ENCODE measurements at regions not wholly inside any gene's neighbourhood (a gene's known extent, or its start where the extent isn't known, plus 50 kb on each side); places are given as distances from the start of the nearest gene placed in this dataset.
"Not testable (repeated sequence)": the region's sequence is repeated elsewhere in the genome, so short reads cannot be mapped to it uniquely, and the experiment has no call there.

- no peaks in the 10 kb centered on the region for H3K27me3 Mint-ChIP-seq (ENCODE audit: low read depth)
- DNase-seq (ENCODE audit: low spot score in 2 of 2, unreplicated experiment in 2 of 2) = no peak
- H3K27ac Mint-ChIP-seq = no peak overlapping the region
- H3K4me3 Mint-ChIP-seq = no peak overlapping the region
- peaks cover 22% of the 10 kb centered on the region for H3K4me1 Mint-ChIP-seq
- no peaks in the 10 kb centered on the region for H3K36me3 Mint-ChIP-seq
- TF ChIP-seq CTCF (IDR thresholded peaks at IDR 0.05; ENCODE audit: unreplicated experiment) = no peak
- peaks cover 11% of the 10 kb centered on the region for H3K9me3 Mint-ChIP-seq
These were observed 1400.1 kb downstream of the CDH8 start for GRCh38 chr16:60636117-60636516.

- Mint-ChIP-seq H3K4me3 (no peak overlapping the region), H3K27ac (no peak overlapping the region), H3K9me3 (peaks cover 14% of the 10 kb centered on the region), H3K27me3 (ENCODE audit: low read depth) (no peaks in the 10 kb centered on the region), H3K36me3 (no peaks in the 10 kb centered on the region), H3K4me1 (peaks cover 21% of the 10 kb centered on the region)
- DNase-seq (ENCODE audit: low spot score in 2 of 2, unreplicated experiment in 2 of 2) = no peak
- TF ChIP-seq CTCF (IDR thresholded peaks at IDR 0.05; ENCODE audit: unreplicated experiment) = no peak
These were observed 1400.7 kb downstream of the CDH8 start for GRCh38 chr16:60635548-60635947.

GRCh38 chr16:60611844-60612243 is 1424.4 kb downstream of the CDH8 start:
- DNase-seq (ENCODE audit: low spot score in 2 of 2, unreplicated experiment in 2 of 2) = no peak
- H3K4me3 Mint-ChIP-seq = no peak overlapping the region
- H3K27me3 Mint-ChIP-seq (ENCODE audit: low read depth) = no peaks in the 10 kb centered on the region
- no peaks in the 10 kb centered on the region for H3K4me1 Mint-ChIP-seq
- TF ChIP-seq CTCF (IDR thresholded peaks at IDR 0.05; ENCODE audit: unreplicated experiment) = no peak
- no peaks in the 10 kb centered on the region for H3K9me3 Mint-ChIP-seq
- no peak overlapping the region for H3K27ac Mint-ChIP-seq
- H3K36me3 Mint-ChIP-seq = no peaks in the 10 kb centered on the region

GRCh38 chr16:60608971-60609370 is 1427.3 kb downstream of the CDH8 start:
- TF ChIP-seq CTCF (IDR thresholded peaks at IDR 0.05; ENCODE audit: unreplicated experiment) = no peak
- Mint-ChIP-seq H3K27ac (no peak overlapping the region), H3K9me3 (no peaks in the 10 kb centered on the region), H3K36me3 (no peaks in the 10 kb centered on the region), H3K4me1 (no peaks in the 10 kb centered on the region), H3K4me3 (no peak overlapping the region), H3K27me3 (ENCODE audit: low read depth) (no peaks in the 10 kb centered on the region)
- no peak for DNase-seq (ENCODE audit: low spot score in 2 of 2, unreplicated experiment in 2 of 2)

- H3K4me1 Mint-ChIP-seq; DNase-seq (ENCODE audit: low spot score in 2 of 2, unreplicated experiment in 2 of 2); H3K27ac Mint-ChIP-seq; H3K36me3 Mint-ChIP-seq; H3K4me3 Mint-ChIP-seq; H3K27me3 Mint-ChIP-seq (ENCODE audit: low read depth); H3K9me3 Mint-ChIP-seq: not testable (repeated sequence)
These were observed 1430.6 kb downstream of the CDH8 start for GRCh38 chr16:60605652-60606051.

- H3K27ac Mint-ChIP-seq = no peak overlapping the region
These were observed 1431.1 kb downstream of the CDH8 start for GRCh38 chr16:60605176-60605575.

More at GRCh38 chr16:60605176-60605575, 1431.1 kb downstream of the CDH8 start:
- H3K4me1 Mint-ChIP-seq = no peaks in the 10 kb centered on the region
- no peak for DNase-seq (ENCODE audit: low spot score in 2 of 2, unreplicated experiment in 2 of 2)
- H3K27me3 Mint-ChIP-seq (ENCODE audit: low read depth) = no peaks in the 10 kb centered on the region
- no peaks in the 10 kb centered on the region for H3K9me3 Mint-ChIP-seq
- H3K4me3 Mint-ChIP-seq = no peak overlapping the region
- no peak for TF ChIP-seq CTCF (IDR thresholded peaks at IDR 0.05; ENCODE audit: unreplicated experiment)
- no peaks in the 10 kb centered on the region for H3K36me3 Mint-ChIP-seq
